Cardiac muscle cell (in vitro differentiated cells and primary cell): ENCODE measurements at regions not wholly inside any gene's neighbourhood (a gene's known extent, or its start where the extent isn't known, plus 50 kb on each side); places are given as distances from the start of the nearest gene placed in this dataset.

Source experiments
- DNase-seq, 2 donors: peaks; one replicate each; pipeline versions ENCODE4 v3.0.0 to v3.0.0-alpha.2; 2010 to 2017; ENCODE audit warnings: low read depth in 1 of 2, low spot score in 1 of 2
- H3K27ac ChIP-seq: fragments of 200-600 bp; sonication (generic); 2 replicates; pipeline ENCODE4 v1.5.1; 2016
- H3K27me3 ChIP-seq: fragments of 200-600 bp; sonication (generic); 2 replicates; pipeline ENCODE4 v1.6.0; 2016; ENCODE audit warnings: control low read depth
- H3K36me3 ChIP-seq: fragments of 200-600 bp; sonication (generic); 2 replicates; pipeline ENCODE4 v1.5.1; 2016; ENCODE audit warnings: control low read depth
- H3K4me1 ChIP-seq: fragments of 200-600 bp; sonication (generic); 2 replicates; pipeline ENCODE4 v1.8.1; 2017; ENCODE audit warnings: low read depth, mild to moderate bottlenecking, mixed run types
- H3K4me3 ChIP-seq: fragments of 200-600 bp; sonication (generic); 2 replicates; pipeline ENCODE4 v1.5.1; 2016; ENCODE audit warnings: mild to moderate bottlenecking
- H3K9me3 ChIP-seq: fragments of 200-600 bp; sonication (generic); 2 replicates; pipeline ENCODE4 v1.5.1; 2017; ENCODE audit warnings: low read depth, mild to moderate bottlenecking, control low read depth
- TF ChIP-seq, protein P1 (sequence below): IDR thresholded peaks from 2 replicates; pipeline ENCODE4 v1.5.1; 2012; ENCODE audit warnings: low read depth, mild to moderate bottlenecking, low read length

GRCh38 chr10:3293581-3294431 is 121.2 kb upstream of the PITRM1 start:
- TF ChIP-seq, protein P1, sequence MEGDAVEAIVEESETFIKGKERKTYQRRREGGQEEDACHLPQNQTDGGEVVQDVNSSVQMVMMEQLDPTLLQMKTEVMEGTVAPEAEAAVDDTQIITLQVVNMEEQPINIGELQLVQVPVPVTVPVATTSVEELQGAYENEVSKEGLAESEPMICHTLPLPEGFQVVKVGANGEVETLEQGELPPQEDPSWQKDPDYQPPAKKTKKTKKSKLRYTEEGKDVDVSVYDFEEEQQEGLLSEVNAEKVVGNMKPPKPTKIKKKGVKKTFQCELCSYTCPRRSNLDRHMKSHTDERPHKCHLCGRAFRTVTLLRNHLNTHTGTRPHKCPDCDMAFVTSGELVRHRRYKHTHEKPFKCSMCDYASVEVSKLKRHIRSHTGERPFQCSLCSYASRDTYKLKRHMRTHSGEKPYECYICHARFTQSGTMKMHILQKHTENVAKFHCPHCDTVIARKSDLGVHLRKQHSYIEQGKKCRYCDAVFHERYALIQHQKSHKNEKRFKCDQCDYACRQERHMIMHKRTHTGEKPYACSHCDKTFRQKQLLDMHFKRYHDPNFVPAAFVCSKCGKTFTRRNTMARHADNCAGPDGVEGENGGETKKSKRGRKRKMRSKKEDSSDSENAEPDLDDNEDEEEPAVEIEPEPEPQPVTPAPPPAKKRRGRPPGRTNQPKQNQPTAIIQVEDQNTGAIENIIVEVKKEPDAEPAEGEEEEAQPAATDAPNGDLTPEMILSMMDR = no peak
- DNase-seq = no peak
- Histone ChIP-seq H3K4me1 (no peaks in the 10 kb centered on the region), H3K4me3 (no peak overlapping the region), H3K27ac (no peak overlapping the region), H3K9me3 (no peaks in the 10 kb centered on the region), H3K36me3 (no peaks in the 10 kb centered on the region), H3K27me3 (no peaks in the 10 kb centered on the region)

DNA sequence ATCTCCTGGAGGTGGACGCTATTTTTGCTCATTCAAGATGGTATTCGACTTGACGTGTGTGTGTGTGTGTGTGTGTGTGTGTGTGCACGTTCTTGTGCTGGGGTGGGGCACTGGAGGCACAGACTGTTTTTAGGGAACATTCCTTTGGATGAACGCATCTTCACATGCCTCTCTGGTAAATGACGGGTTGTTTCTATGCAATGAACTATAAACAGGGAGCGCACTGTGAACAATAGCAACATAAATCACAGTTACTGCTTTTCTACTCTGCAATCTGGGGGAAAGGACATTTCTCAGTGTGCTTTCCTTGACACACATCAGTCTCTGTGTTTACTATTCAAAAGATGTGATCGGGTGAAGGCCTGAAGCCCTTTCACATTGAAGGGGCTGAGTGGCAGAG is 120.1 kb upstream of the PITRM1 start:
- no peak for DNase-seq
- H3K9me3 ChIP-seq = no peaks in the 10 kb centered on the region
- H3K27me3 ChIP-seq = no peaks in the 10 kb centered on the region
- no peaks in the 10 kb centered on the region for H3K4me1 ChIP-seq
- H3K27ac ChIP-seq = no peak overlapping the region
- TF ChIP-seq, protein P1 = no peak
- H3K4me3 ChIP-seq = no peak overlapping the region
- H3K36me3 ChIP-seq = no peaks in the 10 kb centered on the region

DNA sequence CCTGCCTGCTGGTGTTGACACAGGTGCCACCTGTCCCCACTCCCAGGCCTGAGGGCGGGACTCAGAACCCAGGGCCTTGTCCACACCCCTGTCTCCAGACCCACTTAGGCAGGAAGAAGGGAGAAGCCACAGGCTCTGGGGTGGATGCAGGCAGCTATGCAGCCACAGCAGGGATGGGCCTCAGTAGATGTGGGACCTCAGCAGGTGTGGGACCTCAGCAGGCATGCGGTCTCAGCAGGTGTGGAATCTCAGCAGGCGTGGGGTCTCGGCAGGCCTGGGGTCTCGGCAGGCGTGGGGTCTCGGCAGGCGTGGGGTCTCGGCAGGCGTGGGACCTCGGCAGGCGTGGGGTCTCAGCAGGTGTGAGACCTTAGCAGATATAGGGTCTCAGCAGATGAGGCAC is 118.0 kb upstream of the PITRM1 start:
- no peak overlapping the region for H3K4me3 ChIP-seq
- TF ChIP-seq, protein P1 = no peak
- no peaks in the 10 kb centered on the region for H3K9me3 ChIP-seq
- H3K36me3 ChIP-seq = no peaks in the 10 kb centered on the region
- no peak overlapping the region for H3K27ac ChIP-seq
- no peaks in the 10 kb centered on the region for H3K27me3 ChIP-seq
- DNase-seq = no peak
- no peaks in the 10 kb centered on the region for H3K4me1 ChIP-seq

DNA sequence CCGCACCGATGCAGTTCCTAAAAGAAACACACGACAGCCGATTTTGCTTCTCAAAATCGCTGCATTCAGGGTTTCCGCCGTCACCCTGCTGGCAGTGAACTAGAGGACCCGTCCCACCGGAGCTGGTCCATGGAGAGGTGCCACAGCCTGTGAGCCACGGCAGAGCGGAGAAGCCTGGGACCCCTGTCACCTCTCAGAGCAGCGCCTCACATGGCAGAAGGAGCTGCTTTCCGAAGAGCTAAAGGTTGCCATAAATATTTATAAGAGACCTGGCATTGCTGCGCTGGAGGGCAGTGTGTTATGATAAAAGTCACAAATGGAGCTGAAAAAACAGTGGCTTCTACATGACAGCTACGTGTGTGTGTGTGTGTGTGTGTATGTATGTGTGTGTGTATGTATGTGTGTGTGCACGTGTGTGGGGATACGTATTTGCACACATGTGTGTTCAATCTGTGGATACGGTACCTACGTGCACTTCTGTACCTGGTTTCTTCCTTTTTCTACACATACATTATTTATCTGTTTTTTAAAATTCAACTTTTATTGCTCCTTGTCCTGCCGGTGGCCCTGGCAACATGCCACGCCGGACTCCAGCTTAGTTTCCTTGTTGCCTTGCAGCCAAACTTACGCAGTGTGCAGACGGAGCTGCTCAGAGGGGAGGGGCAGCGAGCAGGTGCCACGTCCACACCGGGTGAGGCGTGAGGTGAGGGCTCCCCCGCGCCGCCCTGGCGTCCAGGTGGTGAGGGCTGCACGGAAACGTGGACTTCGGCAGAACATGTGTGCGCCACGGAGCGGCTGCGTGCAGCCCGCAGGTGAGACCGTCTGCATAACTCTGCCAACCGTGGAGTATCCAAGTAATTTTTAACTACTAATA is 115.2 kb upstream of the PITRM1 start:
- no peak overlapping the region for H3K27ac ChIP-seq
- no peaks in the 10 kb centered on the region for H3K27me3 ChIP-seq
- H3K4me1 ChIP-seq = no peaks in the 10 kb centered on the region
- no peak overlapping the region for H3K4me3 ChIP-seq
- no peaks in the 10 kb centered on the region for H3K36me3 ChIP-seq
- no peak for DNase-seq
- no peaks in the 10 kb centered on the region for H3K9me3 ChIP-seq
- TF ChIP-seq, protein P1 = no peak

DNA sequence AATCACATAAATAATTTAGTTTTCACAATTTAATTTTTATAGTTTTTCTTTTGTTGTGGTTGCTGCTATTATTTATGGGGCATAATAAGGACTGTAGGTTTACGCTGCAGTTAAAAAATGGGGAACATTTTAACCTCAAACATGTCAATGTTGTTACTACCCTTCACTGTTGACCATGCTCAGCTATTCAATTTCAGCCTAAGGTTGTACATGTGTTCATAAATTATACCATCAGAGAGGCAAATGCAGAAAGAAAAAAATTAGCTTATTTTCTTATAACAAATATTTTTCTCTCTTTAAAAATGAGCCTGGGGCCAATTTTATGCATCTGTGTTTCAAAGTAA is 110.1 kb upstream of the PITRM1 start:
- DNase-seq = no peak
- TF ChIP-seq, protein P1 = no peak
- Histone ChIP-seq H3K9me3 (no peaks in the 10 kb centered on the region), H3K36me3 (no peaks in the 10 kb centered on the region), H3K27me3 (no peaks in the 10 kb centered on the region), H3K4me3 (no peak overlapping the region), H3K27ac (no peak overlapping the region), H3K4me1 (no peaks in the 10 kb centered on the region)
